ENCODE measurements at regions not wholly inside any gene's neighbourhood (a gene's known extent, or its start where the extent isn't known, plus 50 kb on each side); places are given as distances from the start of the nearest gene placed in this dataset.

- Histone ChIP-seq H3K9me1 (replicated peaks; ENCODE audit: control insufficient read depth, extremely low read depth, insufficient read depth, low read length) (no peaks in the 10 kb centered on the region), H3K4me3 (replicated peaks in 1 of 3; ENCODE audit: insufficient read depth in 1 of 3, low read depth in 1 of 3, low read length in 3 of 3) (no peak overlapping the region), H3K27me3 (ENCODE audit: control insufficient read depth in 2 of 2, insufficient read depth in 2 of 2, low read length in 2 of 2) (no peaks in the 10 kb centered on the region), H3K4me1 (ENCODE audit: control insufficient read depth, extremely low read depth, insufficient read depth, low read length) (no peaks in the 10 kb centered on the region), H2AFZ (ENCODE audit: low read depth, low read length) (no peak overlapping the region), H3K27ac (ENCODE audit: insufficient read depth, low read depth, low read length) (no peak overlapping the region), H3K9me3 (replicated peaks; ENCODE audit: control insufficient read depth, insufficient read depth, low read length) (no peaks in the 10 kb centered on the region), H3K4me2 (ENCODE audit: insufficient read depth, low read length) (no peak overlapping the region), H4K20me1 (replicated peaks; ENCODE audit: control insufficient read depth, extremely low read depth, insufficient read depth, low read length) (no peaks in the 10 kb centered on the region), H3K79me2 (ENCODE audit: control insufficient read depth, insufficient read depth, low read length) (no peaks in the 10 kb centered on the region), H3K9ac (replicated peaks; ENCODE audit: extremely low read depth, insufficient read depth, low read length) (no peak overlapping the region), H3K36me3 (ENCODE audit: control insufficient read depth in 2 of 2, extremely low read depth in 1 of 2, insufficient read depth in 2 of 2, low read length in 2 of 2) (no peaks in the 10 kb centered on the region)
- CTCF ChIA-PET, result interaction anchor here (0.5 kb wide), 1 partner anchor 1391 kb away, joined by 3 read pairs; no protein-coding TSS in a partner anchor
- TF ChIP-seq JUN (IDR thresholded peaks at IDR 0.05; ENCODE audit: borderline replicate concordance, insufficient read depth, insufficient read length, low read depth) (no peak), FOS (IDR thresholded peaks at IDR 0.05; ENCODE audit: borderline replicate concordance, insufficient read depth, low read length) (no peak)
- intact Hi-C loops (cut with micrococcal nuclease), result no loop called here
- no TSS peak for BruUV-seq (replicated peaks)
- FAIRE-seq (no peak), DNase-seq (ENCODE audit: low read depth, low spot score) (no peak)
- dilution Hi-C loops (cut with MboI; ENCODE audit: extremely low pct_ligation_motif_present, low sequenced_read_pairs), result no loop called here
- POLR2A ChIA-PET, result no interaction called here
Observed at GRCh38 chr1:72830606-72831390, 548.5 kb upstream of the NEGR1 start.

- no peaks in the 10 kb centered on the region for H3K9me1 ChIP-seq (replicated peaks; ENCODE audit: control insufficient read depth, extremely low read depth, insufficient read depth, low read length)
- no peak overlapping the region for H3K27ac ChIP-seq (ENCODE audit: insufficient read depth, low read depth, low read length)
- no peaks in the 10 kb centered on the region for H4K20me1 ChIP-seq (replicated peaks; ENCODE audit: control insufficient read depth, extremely low read depth, insufficient read depth, low read length)
- dilution Hi-C loops (cut with MboI; ENCODE audit: extremely low pct_ligation_motif_present, low sequenced_read_pairs) (no loop called here), intact Hi-C loops (cut with micrococcal nuclease) (no loop called here)
- DNase-seq (ENCODE audit: low read depth, low spot score) (no peak), FAIRE-seq (no peak)
- POLR2A ChIA-PET, result no interaction called here
- no peaks in the 10 kb centered on the region for H3K9me3 ChIP-seq (replicated peaks; ENCODE audit: control insufficient read depth, insufficient read depth, low read length)
- H3K4me1 ChIP-seq (ENCODE audit: control insufficient read depth, extremely low read depth, insufficient read depth, low read length), result no peaks in the 10 kb centered on the region
- H3K9ac ChIP-seq (replicated peaks; ENCODE audit: extremely low read depth, insufficient read depth, low read length), result no peak overlapping the region
- no peak overlapping the region for H3K4me3 ChIP-seq (replicated peaks in 1 of 3; ENCODE audit: insufficient read depth in 1 of 3, low read depth in 1 of 3, low read length in 3 of 3)
- no TSS peak for BruUV-seq (replicated peaks)
- TF ChIP-seq FOS (IDR thresholded peaks at IDR 0.05; ENCODE audit: borderline replicate concordance, insufficient read depth, low read length) (no peak), CTCF (IDR thresholded peaks at IDR 0.05; ENCODE audit: extremely low read depth in 1 of 2, insufficient read depth in 1 of 2, low read depth in 1 of 2, low read length in 2 of 2) (no peak), JUN (IDR thresholded peaks at IDR 0.05; ENCODE audit: borderline replicate concordance, insufficient read depth, insufficient read length, low read depth) (no peak), EZH2 (IDR thresholded peaks at IDR 0.05; ENCODE audit: borderline replicate concordance, low read depth, low read length, severe bottlenecking) (no peak), GATA2 (IDR thresholded peaks at IDR 0.05; ENCODE audit: insufficient read depth, insufficient read length, low read depth, low read length) (no peak), POLR2AphosphoS5 (IDR thresholded peaks at IDR 0.05; ENCODE audit: insufficient read depth, low read depth, low read length) (no peak), MYC (IDR thresholded peaks at IDR 0.05; ENCODE audit: low read depth, low read length) (no peak), POLR2A (IDR thresholded peaks at IDR 0.05; ENCODE audit: low read depth, low read length) (no peak), MAX (IDR thresholded peaks at IDR 0.05; ENCODE audit: insufficient read depth, insufficient read length) (no peak)
- H3K27me3 ChIP-seq (ENCODE audit: control insufficient read depth in 2 of 2, insufficient read depth in 2 of 2, low read length in 2 of 2), result no peaks in the 10 kb centered on the region
- CTCF ChIA-PET, result no interaction called here
- no peak overlapping the region for H3K4me2 ChIP-seq (ENCODE audit: insufficient read depth, low read length)
- no peaks in the 10 kb centered on the region for H3K36me3 ChIP-seq (ENCODE audit: control insufficient read depth in 2 of 2, extremely low read depth in 1 of 2, insufficient read depth in 2 of 2, low read length in 2 of 2)
- H2AFZ ChIP-seq (ENCODE audit: low read depth, low read length), result no peak overlapping the region
- no peaks in the 10 kb centered on the region for H3K79me2 ChIP-seq (ENCODE audit: control insufficient read depth, insufficient read depth, low read length)
Observed at GRCh38 chr1:72827278-72827677, 544.9 kb upstream of the NEGR1 start.

Measured in endothelial cell of umbilical vein (primary cell).